RCC 7860 (cell line): ENCODE measurements at regions not wholly inside any gene's neighbourhood (a gene's known extent, or its start where the extent isn't known, plus 50 kb on each side); places are given as distances from the start of the nearest gene placed in this dataset.

Experiments
- DNase-seq: peaks from one replicate; pipeline ENCODE4 v3.0.0-alpha.2; 2015; ENCODE audit warnings: low spot score
- FAIRE-seq: peaks from 2 replicates; lab custom pipeline; 2012; peaks lifted over from hg19 to GRCh38; lab: Jason Lieb, UNC

DNA sequence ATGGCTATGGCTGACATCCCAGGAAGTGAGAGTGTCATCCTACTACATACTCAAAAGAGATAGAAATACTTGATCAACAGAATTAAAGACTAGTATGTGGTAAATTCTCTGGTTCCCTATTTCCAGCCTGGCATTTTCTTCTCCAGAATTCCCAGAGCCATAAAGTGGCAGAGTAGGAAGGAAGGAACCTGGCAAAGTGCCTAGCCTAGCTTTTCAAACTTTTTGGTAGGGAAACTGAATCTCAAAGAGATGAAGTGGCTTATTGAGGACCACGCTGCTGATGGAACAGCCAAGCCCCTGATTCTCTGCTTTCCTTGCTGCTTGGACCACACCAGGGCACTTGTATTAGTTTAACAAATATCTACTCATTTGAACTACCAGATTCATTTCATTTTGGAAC, 312.4 kb upstream of the RORA start:
- no peak for FAIRE-seq
- no peak for DNase-seq

DNA sequence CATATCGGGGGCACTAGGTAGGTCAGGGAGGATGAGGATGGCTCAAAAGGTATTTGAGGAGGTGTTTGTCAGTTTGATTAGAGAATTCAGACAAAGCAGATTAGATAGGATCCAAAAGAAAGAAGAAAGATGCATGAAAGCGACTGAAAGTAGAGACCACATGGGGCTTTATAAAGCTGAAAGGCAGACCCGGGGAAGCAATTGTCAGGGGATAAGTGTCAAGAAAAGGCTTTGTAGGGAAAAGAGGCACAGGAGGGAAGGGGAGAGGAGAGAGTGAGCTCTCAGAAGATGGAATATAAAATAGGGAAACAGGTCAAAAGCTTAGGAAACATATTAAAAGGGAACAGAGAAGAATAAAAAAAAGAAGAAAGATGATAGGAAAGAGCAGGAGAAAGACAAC, 308.2 kb upstream of the RORA start:
- no peak for DNase-seq
- no peak for FAIRE-seq

DNA sequence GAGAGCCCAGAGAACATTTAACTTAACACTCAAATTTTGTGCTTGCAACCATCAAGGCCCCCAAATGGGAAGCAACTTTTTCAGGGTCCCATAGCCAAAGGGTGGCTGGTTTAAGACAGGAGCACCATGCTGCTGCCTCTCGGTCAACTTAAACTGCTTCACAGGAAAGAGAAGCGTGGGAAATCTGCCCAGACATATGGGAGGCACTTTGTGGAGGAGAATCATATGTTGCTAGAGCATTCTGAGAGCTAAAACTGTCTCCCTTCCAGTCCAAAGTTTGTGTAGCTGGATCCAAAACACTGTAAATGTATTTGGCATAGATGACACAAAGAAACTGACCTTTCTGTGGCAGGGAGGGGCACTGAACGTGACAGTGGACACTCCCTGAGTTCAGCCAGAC, 305.9 kb upstream of the RORA start:
- DNase-seq (no peak), FAIRE-seq (no peak)

DNA sequence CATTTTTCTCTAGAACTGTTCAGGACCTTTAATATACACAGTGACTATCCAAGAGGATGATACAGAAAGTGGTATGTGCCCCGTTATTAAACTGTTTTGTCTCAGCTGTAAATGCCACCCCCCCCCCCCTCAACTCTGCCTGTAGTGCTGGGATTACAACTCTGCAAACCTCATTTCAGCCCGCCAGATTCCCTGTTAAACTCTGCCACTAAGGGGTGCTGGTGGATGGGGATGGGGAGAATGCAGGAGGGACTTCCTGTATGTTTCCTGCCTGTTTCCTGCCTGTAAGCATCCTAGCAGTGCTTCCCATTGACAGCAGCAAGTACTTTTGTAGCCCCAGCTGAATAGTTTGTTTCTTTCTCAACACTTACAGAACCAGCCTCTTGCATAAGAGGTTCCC, 301.7 kb upstream of the RORA start:
- FAIRE-seq (no peak), DNase-seq (no peak)

DNA sequence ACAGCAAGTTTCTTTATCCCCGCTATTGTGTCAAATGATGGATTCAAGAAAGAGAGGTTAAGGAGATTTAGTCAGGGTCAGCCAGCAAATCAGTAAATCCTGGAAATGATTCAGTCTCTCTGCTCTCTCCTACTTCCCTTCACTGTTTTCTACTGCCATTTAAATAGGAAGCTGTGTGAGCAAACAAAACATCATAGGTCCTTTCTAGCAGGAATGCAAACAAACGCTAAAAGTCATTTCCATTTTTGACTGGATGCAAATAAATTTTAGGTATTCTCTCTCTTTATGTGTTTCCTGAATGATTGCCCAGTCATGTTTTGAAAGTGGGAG, 299.4 kb upstream of the RORA start:
- DNase-seq: no peak
- FAIRE-seq: no peak

DNA sequence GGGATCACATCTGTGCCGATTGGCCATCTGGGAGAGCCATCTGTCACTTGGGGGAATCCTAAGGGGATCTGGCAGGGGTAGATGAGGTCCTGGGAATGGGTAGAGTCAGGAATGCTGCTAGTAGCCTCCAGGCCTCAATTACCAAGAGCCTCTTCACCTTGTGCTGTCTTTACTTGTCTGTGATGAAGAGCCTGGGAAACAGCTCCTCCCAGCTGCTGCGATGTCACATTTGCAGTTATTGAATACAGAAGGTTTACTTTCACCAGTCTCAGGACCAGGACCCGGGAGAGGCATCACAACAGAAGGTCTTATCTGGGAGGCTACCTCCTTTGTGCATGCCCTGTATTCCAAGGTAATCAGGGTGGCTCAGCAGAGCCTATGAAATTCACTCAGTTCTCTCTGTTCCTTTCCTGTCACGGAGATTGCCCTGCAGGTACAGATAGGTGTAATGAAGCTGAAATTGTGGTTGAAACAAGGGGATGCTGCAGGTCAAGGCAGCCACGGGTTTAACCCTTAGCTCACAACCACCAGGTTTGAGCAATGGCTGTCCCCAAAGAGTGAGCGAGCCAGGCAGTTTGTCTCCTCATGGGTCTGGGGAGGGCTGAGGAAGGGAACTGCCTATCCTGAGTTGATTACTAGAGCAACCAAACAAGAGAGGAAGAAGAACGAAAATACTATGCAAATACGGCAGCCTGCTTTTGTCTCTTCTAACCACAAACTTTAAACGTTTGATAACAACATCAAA, 298.9 kb upstream of the RORA start:
- DNase-seq (no peak), FAIRE-seq (no peak)

DNA sequence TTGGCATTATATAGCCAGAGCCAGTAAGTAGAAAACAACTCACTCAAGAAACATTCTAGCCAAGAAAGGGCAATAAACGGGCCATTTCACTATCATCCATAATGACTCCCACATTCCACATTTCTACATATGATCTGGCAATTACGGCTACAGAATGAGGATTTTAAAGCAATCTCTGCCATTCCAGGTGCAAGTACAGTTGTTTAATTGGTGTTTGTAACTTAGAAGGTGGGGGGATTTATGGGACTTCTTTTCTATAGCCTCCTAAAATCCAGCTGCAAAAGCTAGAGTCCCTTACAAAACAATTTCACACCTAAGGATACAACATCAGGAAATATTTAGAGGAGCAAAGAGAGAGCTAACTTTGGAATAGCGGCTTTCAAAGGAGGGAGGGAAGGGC, 295.4 kb upstream of the RORA start:
- no peak for FAIRE-seq

DNA sequence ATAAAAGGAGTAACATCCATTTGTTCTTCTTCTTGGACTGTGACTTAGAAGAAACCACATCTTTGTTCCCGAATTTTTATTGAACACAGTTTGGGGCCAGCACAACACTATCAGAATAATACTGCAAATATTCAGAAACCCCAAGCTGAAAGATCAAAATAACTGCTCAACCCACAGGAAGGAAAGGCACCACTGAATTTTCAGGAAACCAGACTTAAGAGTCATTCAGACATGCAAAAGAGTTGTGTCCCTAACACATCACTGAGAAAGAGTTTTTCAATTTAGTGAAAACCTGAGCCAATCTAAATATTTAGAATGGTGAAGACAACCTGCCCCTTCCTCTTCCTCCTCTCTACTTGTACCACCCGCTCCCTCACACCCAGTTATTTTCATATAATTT, 295.0 kb upstream of the RORA start:
- DNase-seq (no peak), FAIRE-seq (no peak)

More for the DNA sequence above, 295.4 kb upstream of the RORA start:
- DNase-seq: no peak

DNA sequence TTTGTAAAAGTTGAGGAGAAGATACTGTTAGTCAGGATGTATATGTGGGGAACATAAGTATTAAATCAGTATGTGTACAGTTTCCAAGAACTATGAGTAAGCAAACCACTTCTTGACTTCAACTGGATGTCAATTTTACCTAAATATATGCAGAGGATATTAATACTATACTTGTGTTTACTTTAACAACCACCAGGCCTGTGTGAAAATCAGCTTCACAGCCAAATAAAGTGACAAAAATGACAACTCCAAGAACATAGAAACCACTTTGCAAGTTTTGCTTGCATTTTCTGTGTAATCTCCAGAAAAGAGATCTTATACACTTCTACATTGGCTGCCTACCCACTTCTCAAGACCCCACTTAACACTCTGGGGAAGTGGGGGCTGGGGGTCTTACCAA, 293.3 kb upstream of the RORA start:
- FAIRE-seq (no peak), DNase-seq (no peak)

DNA sequence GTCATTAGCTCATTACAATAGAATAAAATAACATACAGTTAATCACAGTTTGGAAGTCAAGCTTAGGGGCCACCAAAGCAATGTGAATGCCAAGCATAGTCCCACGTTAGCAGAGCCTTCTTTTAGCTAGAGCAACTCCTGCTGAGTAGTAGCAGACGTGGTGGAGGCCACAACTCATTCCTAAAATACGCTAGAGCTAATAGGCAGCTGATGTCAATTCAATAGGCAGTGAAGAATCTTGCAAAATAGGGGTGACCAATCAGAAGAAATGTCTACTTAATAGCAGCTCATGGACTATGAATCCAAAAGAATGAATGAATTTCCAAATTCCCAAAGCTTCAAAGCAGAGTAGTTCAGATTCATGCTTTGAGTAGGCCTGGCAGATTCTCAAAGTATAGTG, 292.9 kb upstream of the RORA start:
- DNase-seq: no peak
- FAIRE-seq: no peak

DNA sequence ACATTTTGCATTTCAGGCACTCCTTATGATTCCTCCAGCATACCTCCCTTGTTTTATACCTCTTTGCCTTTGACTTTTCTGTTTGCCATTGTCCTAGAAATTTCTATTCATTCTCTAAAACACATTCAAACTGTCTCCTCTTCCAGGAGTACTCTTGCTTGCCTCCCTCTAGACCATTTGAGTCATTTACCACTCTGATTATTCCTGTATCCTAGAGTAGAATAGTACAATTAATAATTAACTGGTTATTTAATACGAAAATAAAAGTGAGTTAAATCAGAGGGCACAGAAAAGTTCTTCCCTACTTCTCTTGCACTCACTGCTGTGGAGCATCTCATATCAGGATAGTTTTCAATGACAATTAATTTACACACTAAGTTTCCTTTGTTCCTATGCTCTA, 290.2 kb upstream of the RORA start:
- DNase-seq (no peak), FAIRE-seq (no peak)

DNA sequence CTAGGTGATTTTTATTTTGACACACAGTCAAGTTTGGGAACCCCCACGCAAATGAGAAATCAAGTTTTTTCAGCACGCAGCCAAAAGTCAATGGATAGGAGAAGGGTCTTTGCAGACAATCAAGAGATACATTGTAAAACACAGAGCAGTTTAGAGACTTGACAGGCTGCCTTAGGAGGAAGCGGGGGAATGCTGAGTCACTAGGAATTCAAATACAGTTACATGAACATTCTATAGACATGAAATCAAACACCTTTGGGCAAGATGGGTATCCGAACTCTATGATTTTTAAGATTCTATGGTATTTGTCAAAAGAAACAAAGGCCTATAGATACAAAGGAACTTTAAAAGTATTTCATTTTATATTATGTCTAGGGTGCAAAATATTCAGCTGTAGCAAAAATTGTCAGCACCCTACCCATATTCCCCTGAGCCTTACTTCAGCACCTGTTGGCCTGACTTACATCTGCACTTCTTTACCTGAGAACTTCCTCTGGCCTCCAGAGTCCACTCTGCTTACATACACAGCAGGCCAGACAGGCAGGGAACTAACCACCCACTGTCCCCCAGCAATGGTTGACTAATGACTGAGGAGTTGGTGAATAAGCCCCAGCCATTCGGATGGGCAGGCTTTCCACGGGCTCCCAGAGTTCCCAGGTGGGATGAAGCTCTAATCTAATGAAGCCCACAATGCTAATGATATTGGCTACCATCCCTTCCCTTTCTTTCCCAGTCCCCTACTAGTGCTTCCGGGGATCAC, 289.3 kb upstream of the RORA start:
- DNase-seq: no peak

DNA sequence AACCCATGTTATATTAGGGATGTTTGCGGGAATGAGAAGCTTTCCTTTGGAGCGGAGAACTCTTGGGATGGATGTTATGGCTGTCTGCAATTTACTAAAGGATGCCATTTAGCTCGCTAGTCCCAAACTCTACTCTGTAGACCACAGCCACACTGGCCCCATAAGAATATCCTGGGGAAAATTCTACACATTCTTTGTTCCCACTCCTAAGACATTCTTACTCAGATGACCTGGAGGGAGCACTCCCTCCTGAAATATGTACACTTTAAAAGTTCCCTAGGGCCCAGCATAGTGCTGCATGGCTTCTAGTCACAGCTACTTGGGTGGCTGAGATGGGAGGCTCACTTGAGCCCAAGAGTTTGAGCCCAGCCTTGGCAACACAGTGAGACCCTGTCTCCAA, 288.7 kb upstream of the RORA start:
- no peak for DNase-seq
- no peak for FAIRE-seq

More for the DNA sequence above, 289.3 kb upstream of the RORA start:
- no peak for FAIRE-seq

DNA sequence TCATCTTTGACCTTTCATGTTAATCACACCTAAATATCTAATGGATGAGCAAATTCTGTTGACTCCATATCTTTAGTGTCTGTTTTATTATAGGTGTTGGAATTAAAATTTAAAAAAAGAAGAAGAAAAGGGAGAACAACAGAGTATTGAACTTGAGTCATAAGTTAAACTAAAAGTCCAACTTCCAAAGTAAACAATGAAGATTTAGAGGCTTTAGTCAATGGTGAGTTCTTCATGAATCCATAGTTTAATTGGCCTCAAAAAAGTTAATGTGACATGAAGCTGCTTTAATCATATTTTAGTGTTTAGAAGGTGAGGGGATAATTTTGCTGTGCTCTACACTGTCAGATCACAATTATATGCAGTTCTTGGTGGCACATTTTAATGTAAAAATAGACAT, 288.2 kb upstream of the RORA start:
- no peak for DNase-seq
- FAIRE-seq: no peak

DNA sequence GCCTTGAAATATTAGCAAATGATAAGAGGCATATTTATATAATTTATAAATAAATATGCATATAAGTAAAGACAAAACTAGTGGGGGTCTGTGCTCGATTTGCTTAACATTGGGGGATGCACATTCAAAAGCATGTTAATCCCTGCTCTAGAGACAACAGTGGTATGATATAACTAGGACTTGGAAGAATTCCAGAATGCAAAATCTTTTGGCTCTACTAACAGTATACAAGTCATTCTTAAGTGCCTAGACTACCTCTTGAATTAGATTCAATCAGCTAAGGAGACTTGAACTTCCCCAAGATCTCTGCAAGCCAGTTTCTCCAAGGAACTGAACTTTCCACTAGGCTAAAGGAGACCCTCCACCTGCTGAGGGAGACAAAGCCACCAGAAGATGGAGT, 282.7 kb upstream of the RORA start:
- FAIRE-seq: no peak
- no peak for DNase-seq

DNA sequence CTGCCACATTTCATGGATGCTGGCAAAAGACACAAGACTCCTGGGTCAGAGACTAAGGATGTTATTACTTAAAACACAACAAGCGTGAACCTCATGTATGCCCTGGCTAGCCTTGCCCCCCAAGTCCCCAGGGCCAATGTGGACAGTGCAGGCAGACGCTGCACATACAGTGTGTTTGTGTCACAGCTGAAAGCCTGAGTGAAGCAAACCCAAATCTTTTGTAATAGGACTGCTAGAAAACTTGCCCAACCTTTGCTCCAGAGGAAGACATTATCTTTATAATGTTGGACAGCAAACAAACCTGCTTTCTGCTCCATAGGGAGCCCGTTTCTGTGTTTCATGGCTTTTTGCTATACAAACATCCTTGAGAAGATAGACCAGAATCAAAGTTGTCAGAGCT, 282.0 kb upstream of the RORA start:
- DNase-seq: no peak
- no peak for FAIRE-seq

DNA sequence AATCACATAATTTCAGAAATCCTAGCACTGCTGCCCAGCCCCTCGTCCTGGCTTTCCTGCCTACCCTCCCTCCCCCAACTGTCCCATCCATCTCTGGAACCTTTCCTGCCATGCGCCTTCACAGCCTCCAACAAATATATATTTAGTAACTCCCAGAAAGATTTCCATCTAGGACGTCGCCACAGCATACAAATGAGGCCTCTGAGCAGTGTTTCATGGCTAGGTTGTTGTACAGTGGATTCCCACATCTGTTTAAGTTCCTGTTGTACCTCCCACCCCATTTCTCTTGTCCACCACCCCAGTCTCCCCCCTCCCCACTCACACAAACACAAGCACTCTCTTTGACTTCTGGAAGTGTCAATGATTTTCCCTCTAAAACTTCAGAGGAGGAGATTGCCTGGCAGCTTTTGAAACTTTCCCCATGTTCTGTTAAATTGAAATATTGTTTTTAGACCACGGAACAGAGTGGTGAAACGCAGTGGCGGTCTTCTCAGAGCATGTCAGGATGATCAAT, 280.3 kb upstream of the RORA start:
- DNase-seq (no peak), FAIRE-seq (no peak)

DNA sequence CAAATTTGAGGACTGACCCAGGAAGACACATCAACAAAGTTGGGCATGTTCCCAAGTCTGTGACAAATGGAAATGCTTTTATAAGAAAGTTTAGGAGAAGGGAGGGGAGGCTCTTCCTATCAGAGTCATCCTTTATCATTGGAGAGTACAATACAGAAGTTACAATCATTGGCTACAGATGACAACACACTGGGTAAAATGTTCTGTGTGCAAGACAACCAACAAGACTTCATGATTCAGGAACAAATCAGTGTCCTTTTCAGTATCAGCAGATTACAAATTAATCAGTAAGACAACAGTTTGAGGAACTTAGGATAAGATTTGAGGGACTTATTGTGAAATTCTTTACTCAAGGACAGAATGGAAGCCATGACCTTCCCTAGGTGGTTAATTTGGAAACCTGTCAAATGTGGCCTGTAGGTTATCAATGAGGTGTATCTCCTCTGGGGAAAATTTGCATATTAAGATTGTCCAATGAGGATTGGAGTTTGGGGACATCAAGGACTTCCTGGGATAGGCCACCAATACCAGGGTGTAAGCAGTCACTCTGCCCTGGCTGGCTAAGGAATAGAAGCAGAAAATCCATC, 274.4 kb upstream of the RORA start:
- FAIRE-seq (no peak), DNase-seq (no peak)

DNA sequence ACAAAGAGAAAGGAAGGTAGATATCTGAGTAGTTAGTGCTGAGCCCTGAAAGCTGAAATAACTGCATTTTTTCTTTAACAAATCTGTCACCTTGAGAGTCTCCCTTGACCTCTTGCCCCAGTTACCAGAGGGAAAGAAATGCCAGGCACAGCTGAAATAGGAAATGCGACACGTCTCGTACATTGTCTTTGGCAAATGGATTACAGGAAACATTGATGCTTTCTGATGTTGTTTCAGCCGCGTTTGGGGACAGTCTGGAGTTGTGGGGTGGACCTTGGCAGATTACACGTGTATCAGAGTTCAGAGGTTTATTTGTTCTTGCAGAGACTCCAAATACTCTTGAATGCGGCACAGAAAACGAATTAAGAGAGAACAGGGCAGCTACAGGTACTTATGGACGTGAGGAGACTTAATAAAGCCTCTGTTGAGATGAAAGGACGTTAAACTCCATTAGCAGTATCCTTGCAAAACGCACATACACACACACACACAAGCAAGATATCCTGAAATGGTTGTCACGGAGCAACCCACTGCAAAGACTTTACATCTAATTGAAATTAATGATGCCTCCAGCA, 272.8 kb upstream of the RORA start:
- no peak for FAIRE-seq

DNA sequence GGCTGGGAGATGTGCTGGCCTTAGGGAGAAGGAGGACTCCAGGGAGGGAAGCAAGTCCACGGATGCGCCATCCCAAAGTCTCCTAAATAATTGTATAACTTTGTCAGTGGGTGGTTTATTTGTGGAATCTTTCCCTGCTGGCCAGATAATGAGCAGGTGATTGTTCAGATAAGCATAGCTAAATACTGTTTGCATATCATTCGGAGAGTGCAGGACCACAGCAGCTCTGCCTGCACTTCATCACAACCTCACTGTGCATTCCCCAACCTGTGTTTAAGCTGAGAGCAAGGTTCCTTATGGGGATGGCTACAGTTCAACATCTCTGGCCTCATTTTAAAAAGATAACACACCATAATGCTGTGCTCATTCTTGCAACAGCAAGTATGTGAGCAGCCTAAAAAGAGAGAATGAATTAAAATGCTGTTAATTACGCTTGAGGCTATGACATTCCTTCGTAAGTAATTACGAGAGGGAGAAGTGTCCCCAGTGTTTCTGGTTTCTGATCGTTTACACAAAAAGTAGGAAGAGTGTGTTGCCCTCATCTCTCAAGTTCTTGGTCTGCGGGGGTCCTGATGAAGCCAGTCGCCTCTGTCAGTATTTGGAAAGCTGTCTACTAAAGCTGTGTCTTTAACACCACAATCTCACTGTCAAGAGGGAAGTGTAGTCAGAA, 272.0 kb upstream of the RORA start:
- FAIRE-seq (no peak), DNase-seq (no peak)

More for the DNA sequence above, 272.8 kb upstream of the RORA start:
- no peak for DNase-seq

DNA sequence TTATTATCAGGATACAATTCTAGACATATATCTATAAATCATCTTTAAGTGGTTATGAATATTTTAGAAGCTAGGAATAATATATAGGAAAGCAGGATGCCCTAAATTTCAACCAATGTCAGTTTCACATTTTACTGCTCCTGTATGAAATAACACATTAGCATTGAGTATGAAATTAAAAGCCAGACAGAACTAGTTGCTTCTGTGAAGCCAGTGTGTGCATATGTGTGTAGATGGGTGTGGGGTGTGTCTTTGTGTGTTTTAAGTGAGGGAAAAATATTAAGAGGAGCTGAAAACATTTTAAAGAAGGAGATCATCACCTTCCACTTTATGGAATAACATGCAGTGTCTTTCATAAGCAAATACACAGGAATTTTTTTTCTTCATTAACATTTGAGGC, 271.4 kb upstream of the RORA start:
- FAIRE-seq (no peak), DNase-seq (no peak)
